Activated CD4-positive, alpha-beta T cell treated with anti-CD3 and anti-CD28 coated beads, Interleukin-2, amount 10 ng/mL, durations not matched to agents 24 days and 14 days (primary cell): ENCODE measurements at regions not wholly inside any gene's neighbourhood (a gene's known extent, or its start where the extent isn't known, plus 50 kb on each side); places are given as distances from the start of the nearest gene placed in this dataset.
"Not testable (repeated sequence)": the region's sequence is repeated elsewhere in the genome, so short reads cannot be mapped to it uniquely, and the experiment has no call there.

Source experiments
- DNase-seq: peaks from one replicate; pipeline ENCODE4 v3.0.0; 2022
- H3K27ac Mint-ChIP-seq: one replicate; pipeline ENCODE4 v1.8.0; 2022; ENCODE audit warnings: mild to moderate bottlenecking, mixed read lengths
- H3K27me3 Mint-ChIP-seq: one replicate; pipeline ENCODE4 v1.8.0; 2022; ENCODE audit warnings: mixed read lengths
- H3K36me3 Mint-ChIP-seq: one replicate; pipeline ENCODE4 v1.8.0; 2022; ENCODE audit warnings: low read depth, mild to moderate bottlenecking, mixed read lengths
- H3K4me1 Mint-ChIP-seq: one replicate; pipeline ENCODE4 v1.8.0; 2021; ENCODE audit warnings: mixed read lengths
- H3K4me3 Mint-ChIP-seq: one replicate; pipeline ENCODE4 v1.8.0; 2022; ENCODE audit warnings: mild to moderate bottlenecking, moderate library complexity, mixed read lengths
- H3K9me3 Mint-ChIP-seq: one replicate; pipeline ENCODE4 v1.8.0; 2021; ENCODE audit warnings: mixed read lengths
- intact Hi-C: fragments of 100-400 bp; cut with micrococcal nuclease; formaldehyde crosslinking; loops from one replicate; pipeline ENCODE4 v1.15.1; 2023

- H3K4me1 Mint-ChIP-seq, H3K36me3 Mint-ChIP-seq, H3K27me3 Mint-ChIP-seq, H3K27ac Mint-ChIP-seq, H3K4me3 Mint-ChIP-seq, intact Hi-C loops, DNase-seq: not testable (repeated sequence)
- H3K9me3 Mint-ChIP-seq: peaks cover 14% of the 10 kb centered on the region
Measured at GRCh38 chr7:54454700-54455099, 87.5 kb upstream of the VSTM2A start.

- H3K4me3 Mint-ChIP-seq: no peak overlapping the region
- no peaks in the 10 kb centered on the region for H3K4me1 Mint-ChIP-seq
- no peaks in the 10 kb centered on the region for H3K36me3 Mint-ChIP-seq
- no peak overlapping the region for H3K27ac Mint-ChIP-seq
- DNase-seq: no peak
- no peaks in the 10 kb centered on the region for H3K27me3 Mint-ChIP-seq
- intact Hi-C loops: no loop called here
- H3K9me3 Mint-ChIP-seq: peaks cover 6% of the 10 kb centered on the region
Measured at GRCh38 chr7:54465095-54465494, 77.1 kb upstream of the VSTM2A start.

- intact Hi-C loops: no loop called here
- no peak overlapping the region for H3K4me3 Mint-ChIP-seq
- H3K9me3 Mint-ChIP-seq: peaks cover 12% of the 10 kb centered on the region
- H3K4me1 Mint-ChIP-seq: no peaks in the 10 kb centered on the region
- H3K27me3 Mint-ChIP-seq: no peaks in the 10 kb centered on the region
- no peaks in the 10 kb centered on the region for H3K36me3 Mint-ChIP-seq
- DNase-seq: peak; percentile 31
- no peak overlapping the region for H3K27ac Mint-ChIP-seq
Measured at GRCh38 chr7:54469740-54470139, 72.4 kb upstream of the VSTM2A start.

DNA sequence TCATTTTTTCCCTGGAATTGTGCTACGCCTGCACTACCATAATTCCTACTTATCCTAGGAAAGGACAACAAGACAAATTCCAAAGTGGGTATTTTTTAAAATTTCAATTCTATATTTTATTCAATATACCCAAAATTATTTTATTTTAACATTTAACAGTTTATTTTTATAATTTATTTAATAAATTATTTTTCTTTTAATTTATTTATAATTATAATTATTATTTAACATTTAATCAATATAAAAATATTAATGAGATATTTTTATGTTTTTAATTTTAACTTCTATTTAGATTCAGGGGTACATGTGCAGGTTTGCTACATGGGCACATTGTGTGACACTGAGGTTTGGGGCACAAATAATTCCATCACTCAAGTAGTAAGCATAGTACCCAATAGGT, 65.6 kb upstream of the VSTM2A start:
- no peaks in the 10 kb centered on the region for H3K36me3 Mint-ChIP-seq
- DNase-seq: no peak
- intact Hi-C loops: no loop called here
- H3K9me3 Mint-ChIP-seq: no peaks in the 10 kb centered on the region
- no peaks in the 10 kb centered on the region for H3K27me3 Mint-ChIP-seq
- H3K4me1 Mint-ChIP-seq: no peaks in the 10 kb centered on the region
- H3K4me3 Mint-ChIP-seq: no peak overlapping the region
- no peak overlapping the region for H3K27ac Mint-ChIP-seq

- Mint-ChIP-seq H3K9me3 (no peaks in the 10 kb centered on the region), H3K36me3 (no peaks in the 10 kb centered on the region), H3K27ac (no peak overlapping the region), H3K27me3 (no peaks in the 10 kb centered on the region), H3K4me3 (no peak overlapping the region), H3K4me1 (no peaks in the 10 kb centered on the region)
- intact Hi-C loops: no loop called here
- DNase-seq: no peak
Measured at GRCh38 chr7:54477083-54477482, 65.1 kb upstream of the VSTM2A start.

DNA sequence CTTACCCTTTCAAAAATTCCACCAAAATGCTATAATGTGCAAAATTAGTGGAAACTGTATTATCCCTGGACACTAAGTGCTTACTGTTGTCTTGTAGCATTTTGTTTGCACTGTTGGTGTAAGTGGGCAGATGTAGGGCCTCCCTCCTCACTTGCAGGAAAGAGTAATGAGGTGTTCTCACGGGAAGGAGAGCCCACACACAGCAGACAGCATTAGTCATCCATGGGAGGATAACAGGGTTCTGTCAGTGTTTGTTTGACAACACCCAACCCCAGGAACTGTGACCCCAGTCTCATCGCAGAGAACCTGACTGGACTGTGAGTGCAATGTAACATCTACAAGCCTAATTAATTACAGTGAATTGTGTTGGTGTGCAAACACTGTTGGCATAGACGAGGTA, 58.7 kb upstream of the VSTM2A start:
- intact Hi-C loops: no loop called here
- H3K4me3 Mint-ChIP-seq: no peak overlapping the region
- peaks cover 11% of the 10 kb centered on the region for H3K9me3 Mint-ChIP-seq
- DNase-seq: no peak
- H3K27me3 Mint-ChIP-seq: no peaks in the 10 kb centered on the region
- no peaks in the 10 kb centered on the region for H3K4me1 Mint-ChIP-seq
- H3K36me3 Mint-ChIP-seq: no peaks in the 10 kb centered on the region
- no peak overlapping the region for H3K27ac Mint-ChIP-seq

DNA sequence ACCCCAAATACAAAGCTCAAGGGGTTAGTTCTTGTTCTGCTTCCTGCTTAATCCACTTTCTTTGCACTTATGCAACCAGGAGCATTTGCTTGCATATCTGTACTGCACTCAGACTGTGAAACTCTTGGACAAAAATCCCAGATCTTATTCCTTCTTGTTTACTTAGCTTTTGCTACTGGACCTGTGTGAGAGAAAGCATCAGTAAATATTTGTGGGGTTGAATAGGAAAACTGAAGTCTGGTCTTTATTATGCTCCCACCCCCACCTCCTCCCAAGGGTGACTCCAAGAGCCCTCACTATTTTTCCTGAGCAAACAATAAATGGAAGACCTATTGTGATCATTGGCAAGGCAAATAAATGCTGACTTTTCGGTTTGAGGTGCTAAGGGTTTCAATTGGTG, 57.1 kb upstream of the VSTM2A start:
- intact Hi-C loops: no loop called here
- no peaks in the 10 kb centered on the region for H3K4me1 Mint-ChIP-seq
- H3K9me3 Mint-ChIP-seq: peaks cover 12% of the 10 kb centered on the region
- H3K4me3 Mint-ChIP-seq: no peak overlapping the region
- H3K27ac Mint-ChIP-seq: no peak overlapping the region
- H3K36me3 Mint-ChIP-seq: no peaks in the 10 kb centered on the region
- no peak for DNase-seq
- H3K27me3 Mint-ChIP-seq: no peaks in the 10 kb centered on the region
